GDM1 (cell line): ENCODE measurements at regions not wholly inside any gene's neighbourhood (a gene's known extent, or its start where the extent isn't known, plus 50 kb on each side); places are given as distances from the start of the nearest gene placed in this dataset.
"Not testable (repeated sequence)": the region's sequence is repeated elsewhere in the genome, so short reads cannot be mapped to it uniquely, and the experiment has no call there.

Experiments used
- DNase-seq: peaks from one replicate; lab custom pipeline; 2025; lab: John Stamatoyannopoulos, UW

- DNase-seq, result no peak
These were observed 109.6 kb upstream of the TOPAZ1 start for GRCh38 chr3:44132061-44132460.

GRCh38 chr3:44132593-44132992 is 109.1 kb upstream of the TOPAZ1 start:
- DNase-seq, result no peak

GRCh38 chr3:44136421-44136820 is 105.3 kb upstream of the TOPAZ1 start:
- no peak for DNase-seq

- no peak for DNase-seq
These were observed 95.6 kb upstream of the TOPAZ1 start for GRCh38 chr3:44146073-44146472.

GRCh38 chr3:44159696-44160300 is 81.9 kb upstream of the TOPAZ1 start:
- DNase-seq, result no peak

- DNase-seq, result no peak
These were observed 80.9 kb upstream of the TOPAZ1 start for GRCh38 chr3:44160818-44161217.

GRCh38 chr3:44171891-44172290 is 69.8 kb upstream of the TOPAZ1 start:
- no peak for DNase-seq

- not testable (repeated sequence) for DNase-seq
These were observed 69.0 kb upstream of the TOPAZ1 start for GRCh38 chr3:44172701-44173100.

GRCh38 chr3:44173263-44173662 is 68.4 kb upstream of the TOPAZ1 start:
- no peak for DNase-seq

GRCh38 chr3:44175070-44175469 is 66.6 kb upstream of the TOPAZ1 start:
- no peak for DNase-seq

GRCh38 chr3:44179246-44179645 is 62.4 kb upstream of the TOPAZ1 start:
- no peak for DNase-seq

GRCh38 chr3:44184319-44184953 is 57.2 kb upstream of the TOPAZ1 start:
- DNase-seq, result no peak

- DNase-seq, result no peak
These were observed 56.2 kb upstream of the TOPAZ1 start for GRCh38 chr3:44185396-44185915.

GRCh38 chr3:44186111-44186672 is 55.5 kb upstream of the TOPAZ1 start:
- DNase-seq, result no peak

GRCh38 chr3:44186712-44187111 is 55.0 kb upstream of the TOPAZ1 start:
- no peak for DNase-seq
